SJSA1 (cell line): ENCODE measurements at regions not wholly inside any gene's neighbourhood (a gene's known extent, or its start where the extent isn't known, plus 50 kb on each side); places are given as distances from the start of the nearest gene placed in this dataset.

Source experiments
- DNase-seq, 2 experiments: peaks; one replicate each; pipeline ENCODE4 v3.0.0-alpha.2; 2015 to 2020; ENCODE audit warnings: low spot score in 2 of 2, low read depth in 1 of 2
- H3K27ac ChIP-seq: fragments of 250-450 bp; sonication (Bioruptor Pico); 2 replicates; pipeline ENCODE4 v1.5.1; 2020; ENCODE audit warnings: mild to moderate bottlenecking, moderate library complexity
- H3K27me3 ChIP-seq: fragments of 250-450 bp; sonication (Bioruptor Pico); replicated peaks from 2 replicates; pipeline ENCODE4 v1.5.1; 2020; ENCODE audit warnings: mild to moderate bottlenecking, moderate library complexity
- H3K36me3 ChIP-seq: fragments of 250-450 bp; sonication (Bioruptor Pico); 2 replicates; pipeline ENCODE4 v1.5.1; 2020; ENCODE audit warnings: mild to moderate bottlenecking
- H3K4me1 ChIP-seq: fragments of 250-450 bp; sonication (Bioruptor Pico); replicated peaks from 2 replicates; pipeline ENCODE4 v1.6.1; 2021; ENCODE audit warnings: mild to moderate bottlenecking
- H3K4me3 ChIP-seq: fragments of 250-450 bp; sonication (Bioruptor Pico); 2 replicates; pipeline ENCODE4 v1.5.1; 2020; ENCODE audit warnings: mild to moderate bottlenecking
- H3K9me3 ChIP-seq: fragments of 250-450 bp; sonication (Bioruptor Pico); replicated peaks from 2 replicates; pipeline ENCODE4 v1.5.1; 2020; ENCODE audit warnings: mild to moderate bottlenecking

DNA sequence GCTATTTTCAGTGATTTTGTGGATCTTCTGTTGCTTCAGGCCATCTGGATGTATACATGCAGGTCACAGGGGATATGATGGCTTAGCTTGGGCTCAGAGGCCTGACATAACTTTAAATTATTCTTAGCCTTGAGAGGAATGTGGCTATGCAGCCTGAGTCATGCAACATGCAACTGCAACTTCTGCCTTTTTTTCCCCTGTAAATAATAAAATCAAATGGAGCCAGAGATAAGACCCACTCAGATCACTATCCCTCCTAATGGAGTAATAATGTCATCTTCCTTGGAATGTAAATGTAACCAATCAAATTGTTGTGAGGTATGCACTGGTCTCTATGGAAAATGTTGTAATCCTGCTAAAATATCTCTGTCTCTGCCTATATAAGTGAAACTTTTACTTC, 54.9 kb downstream of the MAGEB17 start:
- H3K27ac ChIP-seq, result peak overlapping the region; percentile 82
- H3K27me3 ChIP-seq, result no peaks in the 10 kb centered on the region
- H3K4me1 ChIP-seq, result peaks cover 16% of the 10 kb centered on the region
- H3K36me3 ChIP-seq, result no peaks in the 10 kb centered on the region
- H3K4me3 ChIP-seq, result no peak overlapping the region
- no peaks in the 10 kb centered on the region for H3K9me3 ChIP-seq
- DNase-seq, result peak; percentile 30 to 54

DNA sequence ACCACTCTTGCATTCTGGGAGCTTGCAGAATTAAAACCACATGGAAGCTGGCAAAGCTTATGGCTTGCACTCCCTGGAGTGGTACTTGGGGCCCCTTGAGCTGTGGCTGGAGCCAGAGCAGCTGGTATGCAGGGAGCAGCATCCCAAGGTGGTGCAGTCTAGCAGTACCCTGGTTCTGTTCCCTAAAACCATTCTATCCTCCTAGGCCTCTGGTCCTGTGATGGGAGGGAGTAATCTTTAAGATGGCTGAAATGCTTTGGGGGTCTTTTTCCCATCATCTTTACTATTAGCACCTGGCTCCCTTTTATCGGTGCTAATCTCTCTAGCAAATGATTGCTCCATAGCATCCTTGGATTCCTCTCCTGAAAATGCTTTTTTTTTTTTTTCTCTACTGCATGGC, 56.1 kb downstream of the MAGEB17 start:
- no peaks in the 10 kb centered on the region for H3K36me3 ChIP-seq
- DNase-seq, result no peak
- no peak overlapping the region for H3K27ac ChIP-seq
- H3K4me3 ChIP-seq, result no peak overlapping the region
- H3K27me3 ChIP-seq, result no peaks in the 10 kb centered on the region
- H3K9me3 ChIP-seq, result no peaks in the 10 kb centered on the region
- H3K4me1 ChIP-seq, result peaks cover 16% of the 10 kb centered on the region

DNA sequence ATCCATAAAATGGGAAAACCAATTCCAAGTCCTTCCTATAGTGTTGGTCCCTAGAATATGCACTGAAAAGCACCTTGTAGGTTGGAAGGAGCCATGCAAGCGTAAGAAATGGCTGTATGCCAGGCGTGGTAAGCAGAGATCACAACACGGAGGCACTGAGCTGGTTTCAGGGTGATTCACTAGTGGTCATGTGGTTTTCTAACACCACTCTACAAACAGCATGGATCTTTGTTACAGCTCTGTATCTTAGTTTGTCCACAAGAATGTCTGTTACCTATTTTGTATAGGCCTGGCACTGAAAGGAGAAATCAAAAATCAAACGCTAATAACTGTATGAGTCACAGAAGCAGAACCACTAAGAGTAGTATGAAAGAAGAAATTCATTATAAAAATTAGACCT, 71.9 kb downstream of the MAGEB17 start:
- no peaks in the 10 kb centered on the region for H3K36me3 ChIP-seq
- DNase-seq, result peak; percentile 42 to 57
- H3K4me3 ChIP-seq, result no peak overlapping the region
- peaks cover 11% of the 10 kb centered on the region for H3K4me1 ChIP-seq
- 0 out of 2 replicates have a peak overlapping the region, but pooled peaks have one; percentile 18 for H3K27ac ChIP-seq
- H3K27me3 ChIP-seq, result no peaks in the 10 kb centered on the region
- H3K9me3 ChIP-seq, result no peaks in the 10 kb centered on the region

DNA sequence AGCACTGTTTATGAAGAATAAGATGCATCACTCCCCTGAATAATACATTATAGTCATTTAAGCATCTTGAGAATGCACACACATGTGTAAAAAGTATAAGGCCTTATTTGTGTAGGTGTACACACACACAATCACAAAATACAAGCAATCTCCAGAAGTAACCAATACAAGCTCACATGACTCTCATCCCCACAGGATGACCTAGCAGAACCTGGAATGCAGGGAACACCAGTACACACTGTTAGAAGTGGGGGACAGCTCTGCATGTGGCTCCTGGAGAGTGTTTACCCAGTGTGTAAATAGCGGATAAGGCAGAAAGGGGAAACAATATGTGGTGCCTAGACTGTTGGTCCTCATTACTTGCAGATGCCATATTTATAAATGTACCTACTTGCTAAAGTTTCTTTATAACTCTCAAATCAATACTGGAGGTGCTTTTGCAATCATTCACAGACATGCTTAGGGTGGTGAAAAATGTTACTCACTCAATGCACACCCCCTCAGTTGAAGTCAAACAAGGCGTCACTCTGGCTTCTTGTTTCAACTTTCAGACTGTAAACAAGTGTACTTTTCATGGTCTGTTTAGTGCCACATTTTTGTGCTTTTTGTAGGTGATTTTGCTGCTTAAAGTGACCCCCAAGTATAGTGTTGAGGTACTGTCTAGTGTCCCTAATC, 73.1 kb downstream of the MAGEB17 start:
- Histone ChIP-seq H3K27me3 (no peaks in the 10 kb centered on the region), H3K4me3 (no peak overlapping the region), H3K27ac (no peak overlapping the region), H3K4me1 (peaks cover 11% of the 10 kb centered on the region), H3K9me3 (no peaks in the 10 kb centered on the region), H3K36me3 (no peaks in the 10 kb centered on the region)
- DNase-seq, result no peak

DNA sequence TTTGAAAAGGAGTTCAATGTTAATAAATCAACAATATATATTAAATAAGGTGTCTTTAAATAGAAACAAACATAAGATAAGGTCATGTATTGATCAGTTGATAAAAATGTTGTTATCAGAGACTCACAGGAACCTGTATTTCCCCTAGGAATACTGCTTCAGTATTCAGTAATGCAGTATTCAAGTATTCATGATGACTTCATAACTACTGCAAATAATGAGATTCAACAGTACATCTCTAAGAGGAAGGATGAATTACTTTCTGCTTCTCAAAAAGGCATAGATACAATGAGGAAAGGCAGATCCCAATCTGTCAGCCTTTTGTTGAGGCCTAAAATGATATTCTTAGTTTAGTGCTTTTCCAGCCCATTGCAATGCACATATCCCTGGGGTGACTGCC, 73.7 kb downstream of the MAGEB17 start:
- Histone ChIP-seq H3K27me3 (no peaks in the 10 kb centered on the region), H3K27ac (no peak overlapping the region), H3K4me1 (peaks cover 11% of the 10 kb centered on the region), H3K36me3 (no peaks in the 10 kb centered on the region), H3K9me3 (no peaks in the 10 kb centered on the region), H3K4me3 (no peak overlapping the region)
- DNase-seq, result no peak

DNA sequence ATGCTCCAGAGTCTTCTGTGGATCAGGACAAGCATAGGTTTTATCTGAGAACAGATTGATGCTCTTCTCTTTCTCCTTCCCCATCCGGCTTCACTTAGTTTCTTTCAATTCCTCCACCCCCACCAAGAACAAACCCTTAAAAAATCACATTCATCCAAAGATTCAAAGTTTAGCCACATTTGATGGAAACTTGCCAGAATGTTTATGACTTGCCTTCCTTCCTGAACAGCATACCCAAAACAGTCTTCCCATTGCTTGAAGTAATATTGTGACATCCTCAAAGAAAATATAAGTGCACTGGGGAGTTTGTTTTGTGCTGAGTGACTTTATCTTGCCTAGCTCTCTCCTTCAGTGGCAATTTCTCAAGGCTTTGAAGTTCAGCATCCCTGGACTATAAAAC, 83.0 kb downstream of the MAGEB17 start:
- Histone ChIP-seq H3K36me3 (no peaks in the 10 kb centered on the region), H3K27me3 (no peaks in the 10 kb centered on the region), H3K9me3 (no peaks in the 10 kb centered on the region), H3K4me1 (no peaks in the 10 kb centered on the region), H3K27ac (no peak overlapping the region), H3K4me3 (no peak overlapping the region)
- DNase-seq, result no peak

DNA sequence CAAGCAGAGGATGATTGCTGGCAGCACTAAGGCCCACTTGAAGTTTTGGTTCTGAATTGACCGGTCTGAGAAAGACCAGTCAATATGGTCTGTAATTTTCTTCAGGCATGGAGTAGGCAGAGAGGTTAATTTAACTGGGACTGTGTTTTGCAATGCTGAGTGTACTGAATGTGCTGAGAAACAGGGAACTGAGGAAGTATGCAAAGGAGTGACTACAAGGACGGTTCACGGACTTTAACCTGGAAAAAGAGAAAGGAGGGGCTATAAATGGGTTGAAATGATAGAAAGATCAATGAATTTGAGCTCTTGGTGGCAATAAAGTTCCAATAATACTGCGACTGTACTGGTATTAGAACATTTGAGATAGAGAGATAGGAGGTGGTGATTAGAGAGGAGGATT, 84.5 kb downstream of the MAGEB17 start:
- no peak overlapping the region for H3K27ac ChIP-seq

DNA sequence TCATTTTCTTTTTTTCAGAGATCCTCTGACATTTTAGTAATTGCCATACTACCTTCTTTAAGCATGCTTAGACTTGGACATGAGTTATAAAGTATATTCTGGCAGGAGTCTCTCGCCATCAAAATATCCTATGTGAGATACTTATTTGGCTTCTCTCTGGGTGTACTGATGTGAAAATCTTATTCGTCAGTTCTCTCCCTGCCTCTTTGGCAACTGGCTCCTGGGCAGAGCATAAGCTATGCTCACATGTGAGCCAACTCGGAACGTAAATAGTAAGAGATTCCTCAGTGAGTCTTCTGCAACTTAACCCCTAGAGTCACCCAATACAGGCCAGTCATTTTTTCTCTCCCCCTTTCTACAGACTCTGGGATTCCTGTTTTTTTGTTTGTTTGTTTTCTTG, 91.6 kb downstream of the MAGEB17 start:
- no peak for DNase-seq
- Histone ChIP-seq H3K27ac (no peak overlapping the region), H3K36me3 (no peaks in the 10 kb centered on the region), H3K9me3 (no peaks in the 10 kb centered on the region), H3K4me1 (no peaks in the 10 kb centered on the region), H3K4me3 (no peak overlapping the region), H3K27me3 (no peaks in the 10 kb centered on the region)

More for the DNA sequence above, 84.5 kb downstream of the MAGEB17 start:
- no peak for DNase-seq
- H3K9me3 ChIP-seq, result no peaks in the 10 kb centered on the region
- no peak overlapping the region for H3K4me3 ChIP-seq
- no peaks in the 10 kb centered on the region for H3K36me3 ChIP-seq
- H3K4me1 ChIP-seq, result no peaks in the 10 kb centered on the region
- no peaks in the 10 kb centered on the region for H3K27me3 ChIP-seq

DNA sequence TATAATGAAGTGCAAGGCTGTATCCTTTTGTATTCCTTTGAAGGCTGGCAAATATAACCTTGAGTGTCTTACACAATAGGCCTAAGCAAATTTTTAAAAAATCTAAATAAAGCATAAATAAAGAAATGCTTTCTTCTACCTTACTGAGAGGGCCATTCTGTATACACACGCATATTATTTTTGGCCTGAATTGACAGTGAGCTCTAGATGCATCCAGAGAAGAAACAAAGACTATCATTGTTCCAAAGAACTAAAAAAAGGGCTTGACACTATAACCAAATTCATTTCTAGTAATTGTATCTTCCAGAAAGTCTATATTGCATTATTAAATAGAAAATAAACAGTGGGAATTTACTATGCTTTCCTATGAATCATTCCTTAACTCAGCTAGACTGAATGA, 100.2 kb downstream of the MAGEB17 start:
- DNase-seq, result no peak
- H3K4me1 ChIP-seq, result no peaks in the 10 kb centered on the region
- H3K36me3 ChIP-seq, result no peaks in the 10 kb centered on the region
- no peaks in the 10 kb centered on the region for H3K9me3 ChIP-seq
- H3K27ac ChIP-seq, result no peak overlapping the region
- no peak overlapping the region for H3K4me3 ChIP-seq
- no peaks in the 10 kb centered on the region for H3K27me3 ChIP-seq

DNA sequence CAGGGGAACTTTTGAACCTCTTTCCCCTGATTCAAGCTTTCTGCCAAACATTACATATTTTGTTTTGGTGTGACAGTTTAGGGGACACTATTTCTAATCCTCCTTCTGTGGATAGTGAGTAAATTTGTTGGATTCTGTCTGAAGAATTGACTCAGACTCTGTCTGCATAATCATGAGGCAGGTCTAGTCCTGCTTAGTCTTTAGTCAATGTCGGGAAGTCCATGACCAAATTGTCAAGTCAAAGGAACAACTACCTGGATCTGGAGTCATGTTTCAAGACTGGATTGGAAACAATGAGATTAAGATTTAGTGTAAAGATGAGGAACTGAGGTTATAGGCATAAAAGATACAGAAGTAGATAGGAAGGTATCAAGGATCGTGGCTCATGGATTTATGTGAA, 100.9 kb downstream of the MAGEB17 start:
- H3K27ac ChIP-seq, result no peak overlapping the region
- no peak for DNase-seq
- no peaks in the 10 kb centered on the region for H3K9me3 ChIP-seq
- no peaks in the 10 kb centered on the region for H3K27me3 ChIP-seq
- H3K4me3 ChIP-seq, result no peak overlapping the region
- no peaks in the 10 kb centered on the region for H3K36me3 ChIP-seq
- H3K4me1 ChIP-seq, result no peaks in the 10 kb centered on the region

DNA sequence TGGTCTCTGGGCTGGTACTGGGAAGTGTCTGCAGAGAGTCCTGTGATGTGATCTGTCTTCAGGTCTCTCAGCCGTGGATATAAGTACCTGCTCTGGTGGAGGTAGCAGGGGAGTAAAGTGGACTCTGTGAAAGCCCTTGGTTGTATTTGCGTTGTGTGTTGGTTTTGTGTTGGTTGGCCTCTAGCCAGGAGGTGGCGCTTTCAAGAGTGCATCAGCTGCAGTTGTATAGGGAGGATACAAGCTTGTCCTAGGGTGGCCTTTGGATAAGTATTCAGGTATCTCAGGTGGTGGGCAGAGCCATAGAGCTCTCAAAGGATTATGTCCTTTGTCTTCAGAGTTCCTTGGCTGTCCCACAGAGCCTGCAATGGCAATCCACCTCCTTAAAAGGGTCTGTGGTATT, 111.6 kb downstream of the MAGEB17 start:
- H3K4me1 ChIP-seq, result no peaks in the 10 kb centered on the region
- DNase-seq, result no peak

DNA sequence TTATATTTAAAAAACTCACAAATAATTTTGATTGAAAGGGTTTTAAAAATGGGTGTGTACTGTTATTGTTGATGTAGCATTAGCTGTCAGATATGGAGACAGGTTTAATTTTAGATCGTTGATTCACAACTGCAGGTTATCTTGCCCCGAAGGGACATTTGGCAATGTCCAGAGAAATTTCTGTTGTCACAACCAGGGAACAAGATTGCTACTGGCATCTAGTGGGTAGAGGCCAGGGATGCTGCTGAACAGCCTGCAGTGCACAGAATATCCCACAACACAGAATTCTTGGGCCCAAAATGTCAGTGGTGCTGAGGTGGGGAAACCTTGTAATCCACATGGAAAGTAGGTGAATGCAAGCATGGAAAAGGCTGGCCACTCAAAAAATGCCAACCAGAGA, 114.9 kb downstream of the MAGEB17 start:
- H3K27ac ChIP-seq, result no peak overlapping the region
- no peaks in the 10 kb centered on the region for H3K9me3 ChIP-seq
- H3K27me3 ChIP-seq, result no peaks in the 10 kb centered on the region
- H3K4me1 ChIP-seq, result no peaks in the 10 kb centered on the region
- H3K36me3 ChIP-seq, result no peaks in the 10 kb centered on the region
- DNase-seq, result no peak
- no peak overlapping the region for H3K4me3 ChIP-seq

More for the DNA sequence above, 111.6 kb downstream of the MAGEB17 start:
- Histone ChIP-seq H3K9me3 (no peaks in the 10 kb centered on the region), H3K27ac (no peak overlapping the region), H3K4me3 (no peak overlapping the region), H3K36me3 (no peaks in the 10 kb centered on the region), H3K27me3 (no peaks in the 10 kb centered on the region)

DNA sequence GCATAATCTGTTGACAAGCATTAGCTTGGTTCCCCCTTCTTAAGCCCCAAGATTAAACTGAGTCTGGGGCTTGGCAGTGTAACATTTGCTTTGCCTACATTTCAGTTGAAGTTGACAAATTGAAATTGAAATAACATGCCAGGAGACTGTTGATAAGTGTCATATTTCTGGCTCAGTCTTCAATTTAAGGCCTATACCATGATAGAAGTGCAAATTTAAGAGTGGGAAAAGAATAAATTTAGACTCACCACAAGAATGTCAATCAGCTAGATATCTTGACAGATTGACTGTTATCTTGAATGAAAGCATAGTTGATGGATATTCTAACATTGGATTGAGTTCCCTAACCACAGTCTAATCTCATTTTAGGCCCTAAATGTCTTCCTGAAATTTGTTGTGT, 117.6 kb downstream of the MAGEB17 start:
- no peak for DNase-seq
- H3K36me3 ChIP-seq, result no peaks in the 10 kb centered on the region
- H3K4me3 ChIP-seq, result no peak overlapping the region
- no peaks in the 10 kb centered on the region for H3K9me3 ChIP-seq
- no peaks in the 10 kb centered on the region for H3K27me3 ChIP-seq
- no peak overlapping the region for H3K27ac ChIP-seq
- H3K4me1 ChIP-seq, result no peaks in the 10 kb centered on the region

DNA sequence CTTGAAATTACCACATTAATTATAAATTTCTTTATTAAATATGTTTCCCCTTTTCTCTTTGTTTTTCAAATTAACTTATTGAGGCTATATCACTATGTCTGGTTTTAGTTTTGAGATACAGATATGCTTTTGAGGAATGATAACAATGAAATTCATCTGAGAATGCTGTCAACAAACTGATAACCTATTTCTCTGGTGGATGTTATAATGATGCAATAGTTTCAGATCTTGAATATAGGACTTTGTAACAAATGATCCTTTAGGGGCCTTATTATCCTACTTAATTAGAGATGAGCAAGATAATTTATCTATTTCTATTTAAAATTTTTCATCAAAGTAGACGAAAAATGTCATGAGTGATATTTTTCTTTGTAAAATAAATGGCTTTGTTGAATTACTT, 123.7 kb downstream of the MAGEB17 start:
- no peaks in the 10 kb centered on the region for H3K27me3 ChIP-seq
- no peaks in the 10 kb centered on the region for H3K9me3 ChIP-seq
- no peaks in the 10 kb centered on the region for H3K36me3 ChIP-seq
- H3K4me3 ChIP-seq, result no peak overlapping the region
- no peak overlapping the region for H3K27ac ChIP-seq
- no peaks in the 10 kb centered on the region for H3K4me1 ChIP-seq
- no peak for DNase-seq

DNA sequence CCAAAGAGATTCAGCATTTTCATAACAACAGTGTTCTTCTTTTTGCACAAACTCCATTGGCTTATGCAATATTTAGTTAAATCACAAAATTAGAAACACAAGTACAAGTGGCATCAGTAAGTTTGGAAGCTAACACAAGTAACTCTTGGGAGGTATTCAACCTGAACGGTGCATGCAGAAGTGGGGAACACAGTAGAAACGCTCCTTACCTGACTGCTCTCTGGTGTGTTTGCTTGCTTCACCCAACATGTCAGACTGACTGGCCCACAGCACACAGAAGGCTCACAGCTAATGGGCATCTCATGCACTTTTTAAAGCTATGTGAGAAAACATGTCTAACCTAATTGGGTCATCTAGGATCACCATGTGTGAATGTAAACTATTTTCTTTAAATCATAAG, 133.6 kb downstream of the MAGEB17 start:
- Histone ChIP-seq H3K9me3 (no peaks in the 10 kb centered on the region), H3K4me1 (no peaks in the 10 kb centered on the region), H3K27me3 (no peaks in the 10 kb centered on the region), H3K27ac (no peak overlapping the region), H3K36me3 (no peaks in the 10 kb centered on the region), H3K4me3 (no peak overlapping the region)
- no peak for DNase-seq
